ENCODE measurements at regions not wholly inside any gene's neighbourhood (a gene's known extent, or its start where the extent isn't known, plus 50 kb on each side); places are given as distances from the start of the nearest gene placed in this dataset.

DNA sequence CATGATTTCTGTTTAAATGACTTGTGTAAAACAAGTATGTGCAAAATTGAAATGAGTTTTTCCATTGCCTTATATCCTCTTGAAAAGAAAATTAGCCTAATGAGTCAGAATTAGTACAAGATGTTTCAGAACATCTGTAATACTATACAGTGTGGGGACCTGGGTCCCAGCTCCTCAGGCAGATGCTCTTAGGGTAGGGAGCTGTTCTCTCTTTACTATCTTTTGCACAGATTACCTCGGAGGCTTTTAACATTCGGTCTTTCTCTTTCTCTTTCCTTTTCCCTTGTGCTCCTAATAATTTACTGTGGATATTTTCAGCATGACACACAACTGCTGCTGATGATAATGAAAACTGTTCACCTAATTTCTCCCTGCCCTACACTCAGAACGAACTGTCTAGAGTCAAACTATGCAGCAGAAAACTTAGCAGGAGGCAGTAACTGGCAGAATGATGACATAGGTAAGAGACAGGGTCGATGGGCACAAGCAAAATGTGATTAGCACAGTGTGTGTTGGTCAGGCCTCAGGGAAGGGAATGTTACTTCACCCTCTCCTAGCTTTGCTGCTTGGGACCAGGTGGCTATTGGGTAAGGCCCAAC, 455.3 kb downstream of the PDHA2 start:
- DNase-seq (ENCODE audit: low read depth in 4 of 4, low spot score in 3 of 4), result no peak

DNA sequence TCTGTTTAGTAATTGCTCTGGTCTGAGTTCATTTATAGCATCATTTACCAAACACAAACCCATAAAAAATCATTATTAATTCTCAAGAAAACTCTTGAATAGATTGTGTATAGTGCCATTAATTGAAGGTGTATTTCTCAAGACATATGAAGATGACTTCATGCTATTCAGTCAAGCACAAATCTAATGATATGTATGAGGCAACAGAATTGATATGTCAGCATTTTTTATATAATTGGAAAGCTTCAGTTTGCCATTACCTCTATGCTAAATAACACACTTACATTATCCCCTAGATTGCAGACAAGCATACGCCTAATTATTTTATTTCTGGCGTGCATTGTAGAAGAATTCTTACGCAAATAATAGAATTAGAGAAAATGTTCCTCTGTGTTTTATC, 461.8 kb downstream of the PDHA2 start:
- no peak for DNase-seq (ENCODE audit: low read depth in 4 of 4, low spot score in 3 of 4)

GRCh38 chr4:96305030-96305429, 465.1 kb downstream of the PDHA2 start:
- no peak for DNase-seq (ENCODE audit: low read depth in 4 of 4, low spot score in 3 of 4)

DNA sequence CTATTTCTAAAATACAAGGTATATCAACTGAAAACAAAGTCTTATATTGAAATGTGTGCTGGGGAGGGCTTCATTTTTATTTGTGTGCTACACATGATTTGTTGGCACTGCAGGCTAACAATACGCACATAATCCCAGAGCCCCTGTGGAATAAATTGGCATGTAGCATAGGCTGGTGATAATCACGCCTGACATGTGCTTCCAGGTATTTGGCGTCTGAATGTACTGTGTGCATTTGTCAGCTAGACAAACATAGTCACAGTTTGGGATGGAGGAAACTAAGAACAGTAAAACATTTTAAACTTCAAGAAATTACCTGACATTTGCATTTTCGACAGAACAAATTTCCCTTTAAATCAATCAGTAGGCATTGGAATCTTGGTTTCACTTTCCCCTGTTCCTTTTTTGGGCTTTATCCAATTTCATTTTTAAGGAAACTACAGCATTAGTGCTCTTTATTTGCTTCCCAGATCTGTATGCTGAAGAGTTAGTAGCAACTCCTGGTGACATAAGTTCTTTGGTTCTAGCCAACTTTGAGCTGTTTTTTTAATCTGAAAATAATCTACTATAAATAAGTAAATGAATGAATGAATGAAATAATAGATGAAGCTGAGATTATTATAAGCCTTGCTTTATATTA, 472.3 kb downstream of the PDHA2 start:
- DNase-seq (ENCODE audit: low read depth in 4 of 4, low spot score in 3 of 4), result no peak

DNA sequence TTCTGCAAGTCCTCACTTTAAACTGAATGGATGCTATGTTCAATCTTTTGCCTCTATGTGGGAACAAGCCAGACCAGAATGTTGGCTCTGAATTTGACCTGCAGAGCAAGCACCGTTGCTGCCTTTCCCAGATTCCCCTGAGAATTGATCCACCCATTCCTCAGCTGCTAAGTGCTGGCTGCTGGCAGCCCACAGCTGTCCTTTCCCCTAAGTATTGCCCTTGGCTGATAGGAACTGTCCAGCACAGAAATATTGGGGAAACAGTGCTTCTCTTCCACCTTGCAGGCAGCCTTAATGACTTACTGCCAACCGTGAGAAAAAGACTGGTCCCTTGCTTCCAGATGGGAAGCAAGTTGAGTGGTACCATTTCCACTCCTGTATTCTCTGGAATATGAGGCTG, 475.9 kb downstream of the PDHA2 start:
- no peak for DNase-seq (ENCODE audit: low read depth in 4 of 4, low spot score in 3 of 4)

DNA sequence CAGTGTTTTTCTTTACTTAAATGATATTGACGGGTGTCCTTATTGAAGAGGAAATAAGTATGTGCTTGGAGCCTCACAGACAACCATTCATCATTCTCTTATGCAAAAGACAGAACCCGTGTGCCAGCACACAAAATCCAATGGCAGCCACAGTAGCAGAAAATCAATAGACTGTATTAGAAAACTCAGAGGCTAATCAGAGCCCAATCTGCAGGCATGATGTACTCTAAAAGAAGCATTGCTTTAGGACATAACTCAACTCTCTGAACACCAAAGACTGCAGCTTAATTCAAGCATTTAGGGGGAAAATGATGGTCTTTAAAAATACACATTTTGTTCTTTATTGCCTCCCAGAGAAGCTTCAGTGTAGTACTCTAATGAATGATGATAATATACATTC, 476.9 kb downstream of the PDHA2 start:
- DNase-seq (ENCODE audit: low read depth in 4 of 4, low spot score in 3 of 4), result no peak

- no peak for DNase-seq (ENCODE audit: low read depth in 4 of 4, low spot score in 3 of 4)
Measured at GRCh38 chr4:96317891-96318290, 478.0 kb downstream of the PDHA2 start.

- no peak for DNase-seq (ENCODE audit: low read depth in 4 of 4, low spot score in 3 of 4)
Measured at GRCh38 chr4:96326846-96327245, 487.0 kb downstream of the PDHA2 start.

DNA sequence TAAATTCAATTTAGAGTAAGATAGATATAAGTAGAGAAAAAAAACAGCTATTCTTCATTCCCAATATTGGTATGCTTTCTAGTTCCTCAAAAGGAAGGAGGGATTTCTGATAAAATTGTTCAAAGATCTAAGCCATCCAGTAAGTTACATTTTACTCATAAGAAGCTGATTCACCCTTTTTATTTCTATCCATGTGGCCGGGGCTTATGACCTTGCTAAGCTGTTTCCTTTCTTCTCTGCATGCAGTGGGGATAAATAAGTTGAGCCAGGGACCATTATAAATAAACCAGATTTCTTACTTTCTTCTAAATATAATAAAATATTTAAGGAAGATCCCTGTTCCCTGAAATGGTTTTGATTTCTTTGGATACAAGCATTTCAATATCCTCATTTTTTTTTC, 502.3 kb downstream of the PDHA2 start:
- no peak for DNase-seq (ENCODE audit: low read depth in 4 of 4, low spot score in 3 of 4)

DNA sequence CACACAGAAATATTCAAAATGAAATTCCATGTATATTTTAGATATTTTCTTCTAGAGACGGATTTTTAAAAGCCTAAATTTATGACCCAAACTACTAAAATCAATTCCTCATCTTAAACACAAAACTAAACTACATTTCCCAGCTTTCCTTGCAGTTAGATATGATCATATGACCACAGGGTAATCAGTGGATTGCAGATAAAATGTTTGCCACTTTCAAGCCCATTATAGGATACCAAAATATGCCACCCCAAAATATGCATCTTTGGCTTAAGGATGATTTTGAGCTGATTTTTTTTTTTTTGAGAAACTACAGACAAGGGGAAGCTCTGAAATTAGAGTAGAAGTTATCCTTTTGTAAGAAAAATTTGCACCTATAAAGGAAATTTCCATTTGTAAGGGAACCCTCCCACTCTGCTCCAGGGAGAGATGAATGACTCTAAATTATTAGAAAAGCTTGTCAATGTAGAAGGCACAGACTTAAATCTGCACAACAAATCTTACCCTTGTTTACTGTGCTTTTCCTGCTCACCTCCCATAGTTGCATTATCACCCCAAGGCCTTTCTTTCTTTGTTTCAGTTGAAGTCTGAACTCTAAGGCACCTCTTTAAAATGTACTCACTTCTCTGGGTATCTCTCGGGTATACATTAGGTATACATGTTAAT, 503.0 kb downstream of the PDHA2 start:
- no peak for DNase-seq (ENCODE audit: low read depth in 4 of 4, low spot score in 3 of 4)

- DNase-seq (ENCODE audit: low read depth in 4 of 4, low spot score in 3 of 4), result no peak
Measured at GRCh38 chr4:96343836-96344235, 503.9 kb downstream of the PDHA2 start.

- DNase-seq (ENCODE audit: low read depth in 4 of 4, low spot score in 3 of 4), result no peak
Measured at GRCh38 chr4:96347582-96347981, 507.7 kb downstream of the PDHA2 start.

GRCh38 chr4:96352051-96352517, 512.2 kb downstream of the PDHA2 start:
- no peak for DNase-seq (ENCODE audit: low read depth in 4 of 4, low spot score in 3 of 4)

GRCh38 chr4:96354036-96354712, 514.3 kb downstream of the PDHA2 start:
- DNase-seq (ENCODE audit: low read depth in 4 of 4, low spot score in 3 of 4), result no peak

DNA sequence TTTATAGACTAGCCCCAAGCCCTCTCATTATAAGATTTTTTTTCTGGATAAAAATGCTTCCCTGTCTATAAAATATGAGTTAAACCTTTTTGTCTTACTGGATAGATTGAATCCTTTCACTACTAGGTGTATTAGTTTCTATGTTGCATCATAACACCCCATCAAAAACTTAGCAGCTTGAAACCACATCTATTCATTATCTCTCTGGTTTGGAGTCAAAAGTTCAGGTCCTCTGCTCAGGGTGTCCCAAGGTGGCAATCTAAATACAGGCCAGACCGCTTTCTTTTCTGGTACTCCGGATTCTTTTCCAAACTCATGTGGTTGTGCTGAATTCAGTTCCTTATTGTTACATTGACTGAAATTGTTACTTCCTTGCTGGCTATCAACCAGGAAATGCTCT, 515.5 kb downstream of the PDHA2 start:
- no peak for DNase-seq (ENCODE audit: low read depth in 4 of 4, low spot score in 3 of 4)

DNA sequence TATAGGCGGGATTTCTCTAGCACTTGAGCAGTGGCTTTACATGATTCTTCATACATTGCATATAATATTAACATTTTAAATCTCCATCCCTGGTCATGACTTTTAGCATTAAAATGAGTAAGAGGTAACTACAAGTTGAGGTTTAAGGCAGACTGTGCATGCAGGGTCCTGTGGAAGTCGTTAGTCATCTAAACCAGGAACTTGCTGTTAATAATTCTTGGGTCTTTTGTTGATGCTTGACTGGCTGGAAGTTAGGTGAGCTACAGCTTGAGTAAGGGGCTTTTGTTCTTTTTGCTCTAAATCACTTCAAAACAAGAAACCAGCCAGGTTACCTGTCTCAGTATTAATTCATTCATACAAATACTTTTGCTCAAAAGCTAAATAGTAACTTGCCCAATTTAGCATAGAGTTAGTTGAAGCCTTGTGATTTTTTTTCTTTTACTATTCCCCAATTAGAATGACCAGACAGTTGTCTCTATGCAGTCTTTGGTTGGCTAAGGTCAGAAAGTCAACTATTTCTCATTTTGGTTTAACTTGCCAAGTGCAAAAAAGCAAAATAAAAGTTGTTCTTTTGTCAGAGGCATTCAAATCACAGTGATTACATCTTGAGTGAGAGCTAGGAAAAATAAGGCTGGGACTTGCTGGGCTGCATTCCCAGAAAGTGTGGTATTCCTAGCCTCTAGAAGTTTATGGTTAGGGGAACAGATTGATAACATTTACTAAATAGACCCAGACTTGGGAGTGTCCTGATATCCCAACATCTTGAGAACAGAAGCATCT, 516.9 kb downstream of the PDHA2 start:
- DNase-seq (ENCODE audit: low read depth in 4 of 4, low spot score in 3 of 4), result no peak

DNA sequence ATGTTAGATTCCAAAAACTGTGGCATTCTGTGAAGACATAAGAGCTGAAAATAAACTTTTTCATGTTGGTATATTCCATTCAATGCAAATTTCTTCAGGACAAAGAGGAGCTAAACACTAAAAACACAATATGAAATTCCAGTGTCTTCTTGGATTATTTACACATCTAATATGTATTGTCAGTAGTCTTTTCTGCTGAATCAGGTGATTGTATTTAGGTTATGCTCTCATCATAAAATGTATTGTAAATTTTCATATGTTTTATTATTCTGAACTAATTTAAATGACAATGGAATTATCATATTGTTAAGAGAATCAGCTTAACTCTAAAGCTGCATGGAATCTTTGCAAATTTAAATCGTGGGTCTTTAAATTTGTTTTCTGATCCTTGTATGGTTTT, 526.7 kb downstream of the PDHA2 start:
- DNase-seq (ENCODE audit: low read depth in 4 of 4, low spot score in 3 of 4), result no peak

DNA sequence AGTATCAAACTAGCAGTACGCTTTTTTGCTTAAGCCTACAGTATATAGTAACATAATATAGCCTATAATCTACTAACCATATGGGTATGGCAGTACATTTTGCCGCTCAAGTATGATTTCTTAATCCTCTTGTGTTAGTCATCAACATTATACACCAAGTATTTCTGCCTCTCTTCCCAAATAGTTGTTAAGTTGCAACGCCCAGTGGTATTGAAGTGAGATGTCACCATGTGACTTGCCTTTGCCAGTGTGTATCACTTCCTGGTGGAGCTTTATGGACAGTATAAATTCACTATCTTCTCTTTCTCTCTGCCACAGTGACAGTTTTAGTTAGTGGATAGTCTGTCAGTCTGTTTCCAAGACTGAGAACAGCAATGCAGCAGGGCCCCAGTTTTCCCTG, 535.5 kb downstream of the PDHA2 start:
- DNase-seq (ENCODE audit: low read depth in 4 of 4, low spot score in 3 of 4), result no peak

GRCh38 chr4:96379524-96379923, 539.6 kb downstream of the PDHA2 start:
- DNase-seq (ENCODE audit: low read depth in 4 of 4, low spot score in 3 of 4), result no peak

DNA sequence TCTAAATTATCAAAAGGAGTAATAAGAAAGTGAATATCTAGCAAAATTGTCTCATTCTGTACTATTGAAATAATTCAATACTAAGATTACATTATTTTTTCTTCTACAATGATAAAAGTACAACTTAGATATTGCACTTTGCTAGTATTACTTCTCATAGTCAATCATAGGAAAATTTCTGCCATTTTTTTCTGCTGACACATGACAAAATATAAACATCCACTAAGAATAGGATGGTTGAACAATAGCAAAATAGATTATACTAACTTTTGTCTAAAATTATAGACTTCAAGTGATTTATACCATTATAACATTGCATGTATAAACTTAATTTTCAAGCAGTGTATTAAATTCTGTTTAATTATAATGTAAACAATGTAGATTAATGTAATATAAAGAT, 540.2 kb downstream of the PDHA2 start:
- no peak for DNase-seq (ENCODE audit: low read depth in 4 of 4, low spot score in 3 of 4)

GRCh38 chr4:96383349-96383748, 543.5 kb downstream of the PDHA2 start:
- no peak for DNase-seq (ENCODE audit: low read depth in 4 of 4, low spot score in 3 of 4)

Data from left renal pelvis (tissue), 4 donors.